MM.1S (cell line): ENCODE measurements at regions not wholly inside any gene's neighbourhood (a gene's known extent, or its start where the extent isn't known, plus 50 kb on each side); places are given as distances from the start of the nearest gene placed in this dataset.

Source experiments
- DNase-seq: peaks from one replicate; pipeline ENCODE4 v3.0.0-alpha.2; 2015
- H2AFZ ChIP-seq: fragments of 300-600 bp; sonication (generic); 2 replicates; pipeline ENCODE4 v1.6.0; 2016; ENCODE audit warnings: antibody characterized with exemption, low read length
- H3F3A ChIP-seq: fragments of 300-600 bp; sonication (generic); 2 replicates; pipeline ENCODE4 v1.6.1; 2016; ENCODE audit warnings: mild to moderate bottlenecking, antibody characterized with exemption, low read length, moderate library complexity, mixed read lengths; ENCODE audit not compliant: insufficient read depth
- H3K27ac ChIP-seq: fragments of 300-600 bp; sonication (generic); 2 replicates; pipeline ENCODE4 v1.5.1; 2016; ENCODE audit warnings: mild to moderate bottlenecking, low read length
- H3K27me3 ChIP-seq: fragments of 300-600 bp; sonication (generic); replicated peaks from 2 replicates; pipeline ENCODE4 v1.6.0; 2016; ENCODE audit warnings: low read length; ENCODE audit not compliant: insufficient read depth
- H3K36me3 ChIP-seq: fragments of 300-600 bp; sonication (generic); replicated peaks from 2 replicates; pipeline ENCODE4 v1.6.1; 2016; ENCODE audit warnings: mild to moderate bottlenecking, low read length, mixed read lengths; ENCODE audit not compliant: insufficient read depth
- H3K4me1 ChIP-seq: fragments of 300-600 bp; sonication (generic); 2 replicates; pipeline ENCODE4 v1.6.1; 2016; ENCODE audit warnings: low read length, mixed read lengths
- H3K4me2 ChIP-seq: fragments of 300-600 bp; sonication (generic); 2 replicates; pipeline ENCODE4 v1.6.0; 2016; ENCODE audit warnings: low read depth, low read length
- H3K4me3 ChIP-seq: fragments of 300-600 bp; sonication (generic); 2 replicates; pipeline ENCODE4 v1.5.1; 2016; ENCODE audit warnings: low read length, mixed read lengths
- H3K79me2 ChIP-seq: fragments of 300-600 bp; sonication (generic); 2 replicates; pipeline ENCODE4 v1.6.1; 2016; ENCODE audit warnings: mixed run types, low read length, mixed read lengths
- H3K9ac ChIP-seq: fragments of 300-600 bp; sonication (generic); 2 replicates; pipeline ENCODE4 v1.6.1; 2016; ENCODE audit warnings: low read length, mixed read lengths
- H3K9me2 ChIP-seq: fragments of 300-600 bp; sonication (generic); replicated peaks from 2 replicates; pipeline ENCODE4 v1.6.1; 2016; ENCODE audit warnings: mild to moderate bottlenecking, low read length, mixed read lengths; ENCODE audit not compliant: insufficient read depth
- H3K9me3 ChIP-seq: fragments of 300-600 bp; sonication (generic); replicated peaks from 2 replicates; pipeline ENCODE4 v1.6.1; 2016; ENCODE audit warnings: mild to moderate bottlenecking, low read length, mixed read lengths; ENCODE audit not compliant: insufficient read depth
- H4K20me1 ChIP-seq: fragments of 300-600 bp; sonication (generic); 2 replicates; pipeline ENCODE4 v1.6.1; 2016; ENCODE audit warnings: mild to moderate bottlenecking, low read length, moderate library complexity, mixed read lengths; ENCODE audit not compliant: insufficient read depth
- EZH2 ChIP-seq: fragments of 300-600 bp; sonication (generic); optimal IDR thresholded peaks from 2 replicates; pipeline ENCODE3; 2017; ENCODE audit warnings: low read depth, mild to moderate bottlenecking, antibody characterized with exemption, low read length, mixed read lengths
- EZH2phosphoT487 ChIP-seq: fragments of 300-600 bp; sonication (generic); IDR thresholded peaks from 2 replicates; pipeline ENCODE4 v1.6.1; 2018; ENCODE audit warnings: antibody characterized with exemption, low read length
- TF ChIP-seq, protein P1 (sequence below): fragments of 300-600 bp; sonication (generic); IDR thresholded peaks from 2 replicates; pipeline ENCODE4 v1.5.1; 2016; ENCODE audit warnings: antibody characterized with exemption, low read length, mixed read lengths

DNA sequence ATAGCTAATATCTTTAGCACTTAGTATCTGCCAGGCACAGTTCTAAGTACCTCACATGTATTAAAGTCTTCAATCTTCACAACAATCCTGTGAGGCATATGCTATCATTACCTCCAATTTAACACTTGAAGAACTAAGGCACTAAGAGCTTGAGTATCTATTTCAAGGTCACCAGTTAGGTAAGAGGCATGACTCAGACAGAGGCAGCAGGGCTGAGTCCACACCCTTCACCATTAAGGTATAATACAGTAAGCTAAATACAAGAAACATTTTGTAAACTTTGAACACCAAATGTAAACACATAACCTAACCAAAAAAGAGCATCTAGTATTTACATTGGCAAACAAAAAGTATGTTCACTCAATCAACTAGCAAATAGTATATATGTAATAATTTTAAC lies 1410.9 kb downstream of the PCDH18 start:
- Histone ChIP-seq H4K20me1 (no peaks in the 10 kb centered on the region), H3K27ac (no peak overlapping the region), H3K9me2 (no peaks in the 10 kb centered on the region), H3K4me2 (no peak overlapping the region), H3K4me1 (no peaks in the 10 kb centered on the region), H3K79me2 (no peaks in the 10 kb centered on the region), H2AFZ (no peak overlapping the region), H3K36me3 (no peaks in the 10 kb centered on the region), H3K4me3 (no peak overlapping the region), H3K27me3 (no peaks in the 10 kb centered on the region), H3K9me3 (no peaks in the 10 kb centered on the region), H3F3A (no peaks in the 10 kb centered on the region), H3K9ac (no peak overlapping the region)
- no peak for DNase-seq
- TF ChIP-seq EZH2: no peak
- TF ChIP-seq, protein P1, sequence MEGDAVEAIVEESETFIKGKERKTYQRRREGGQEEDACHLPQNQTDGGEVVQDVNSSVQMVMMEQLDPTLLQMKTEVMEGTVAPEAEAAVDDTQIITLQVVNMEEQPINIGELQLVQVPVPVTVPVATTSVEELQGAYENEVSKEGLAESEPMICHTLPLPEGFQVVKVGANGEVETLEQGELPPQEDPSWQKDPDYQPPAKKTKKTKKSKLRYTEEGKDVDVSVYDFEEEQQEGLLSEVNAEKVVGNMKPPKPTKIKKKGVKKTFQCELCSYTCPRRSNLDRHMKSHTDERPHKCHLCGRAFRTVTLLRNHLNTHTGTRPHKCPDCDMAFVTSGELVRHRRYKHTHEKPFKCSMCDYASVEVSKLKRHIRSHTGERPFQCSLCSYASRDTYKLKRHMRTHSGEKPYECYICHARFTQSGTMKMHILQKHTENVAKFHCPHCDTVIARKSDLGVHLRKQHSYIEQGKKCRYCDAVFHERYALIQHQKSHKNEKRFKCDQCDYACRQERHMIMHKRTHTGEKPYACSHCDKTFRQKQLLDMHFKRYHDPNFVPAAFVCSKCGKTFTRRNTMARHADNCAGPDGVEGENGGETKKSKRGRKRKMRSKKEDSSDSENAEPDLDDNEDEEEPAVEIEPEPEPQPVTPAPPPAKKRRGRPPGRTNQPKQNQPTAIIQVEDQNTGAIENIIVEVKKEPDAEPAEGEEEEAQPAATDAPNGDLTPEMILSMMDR: no peak
- no peak for TF ChIP-seq EZH2phosphoT487

DNA sequence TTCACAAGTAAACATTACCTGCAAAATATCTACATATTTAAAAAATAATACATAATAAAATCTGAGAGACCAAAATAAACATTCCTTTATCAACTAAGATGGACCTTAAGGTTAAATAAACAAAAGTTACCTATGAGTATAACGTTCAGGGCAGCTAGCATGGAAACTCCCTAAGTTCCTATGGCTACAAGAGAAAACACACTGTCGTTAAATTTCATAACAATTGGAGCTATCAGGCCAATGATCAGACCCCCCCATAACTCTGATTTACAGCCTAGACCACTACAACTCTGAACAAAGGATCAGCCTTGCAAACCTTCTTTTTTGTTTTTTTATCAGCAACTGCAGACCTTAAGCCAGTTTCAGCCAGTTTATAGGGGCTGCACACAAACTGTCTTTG lies 1418.4 kb downstream of the PCDH18 start:
- Histone ChIP-seq H3K4me1 (no peaks in the 10 kb centered on the region), H3K4me3 (no peak overlapping the region), H3K27ac (no peak overlapping the region), H3K27me3 (no peaks in the 10 kb centered on the region), H3F3A (no peaks in the 10 kb centered on the region), H4K20me1 (no peaks in the 10 kb centered on the region), H3K9me2 (no peaks in the 10 kb centered on the region), H3K4me2 (no peak overlapping the region), H3K9me3 (no peaks in the 10 kb centered on the region), H3K79me2 (no peaks in the 10 kb centered on the region), H3K9ac (no peak overlapping the region), H2AFZ (no peak overlapping the region), H3K36me3 (no peaks in the 10 kb centered on the region)
- no peak for DNase-seq
- TF ChIP-seq, protein P1: no peak
- no peak for TF ChIP-seq EZH2phosphoT487
- TF ChIP-seq EZH2: no peak

GRCh38 chr4:136112116-136112515 lies 1420.2 kb downstream of the PCDH18 start:
- Histone ChIP-seq H4K20me1 (no peaks in the 10 kb centered on the region), H3F3A (no peaks in the 10 kb centered on the region), H3K4me2 (no peak overlapping the region), H3K36me3 (no peaks in the 10 kb centered on the region), H3K9me2 (no peaks in the 10 kb centered on the region), H3K9ac (no peak overlapping the region), H3K79me2 (no peaks in the 10 kb centered on the region), H3K27me3 (no peaks in the 10 kb centered on the region), H3K4me1 (no peaks in the 10 kb centered on the region), H2AFZ (no peak overlapping the region), H3K27ac (no peak overlapping the region), H3K9me3 (no peaks in the 10 kb centered on the region), H3K4me3 (no peak overlapping the region)
- TF ChIP-seq EZH2: no peak
- no peak for DNase-seq

- H3K9ac ChIP-seq: no peak overlapping the region
- H2AFZ ChIP-seq: no peak overlapping the region
- H3F3A ChIP-seq: no peaks in the 10 kb centered on the region
- H3K79me2 ChIP-seq: no peaks in the 10 kb centered on the region
- no peaks in the 10 kb centered on the region for H3K27me3 ChIP-seq
- TF ChIP-seq EZH2 (no peak), EZH2phosphoT487 (no peak)
- TF ChIP-seq, protein P1: no peak
- no peak overlapping the region for H3K27ac ChIP-seq
- no peaks in the 10 kb centered on the region for H3K4me1 ChIP-seq
- no peaks in the 10 kb centered on the region for H3K9me2 ChIP-seq
- no peaks in the 10 kb centered on the region for H4K20me1 ChIP-seq
- no peak for DNase-seq
- H3K4me3 ChIP-seq: no peak overlapping the region
- no peaks in the 10 kb centered on the region for H3K9me3 ChIP-seq
- no peak overlapping the region for H3K4me2 ChIP-seq
- H3K36me3 ChIP-seq: no peaks in the 10 kb centered on the region
These were observed 1425.5 kb downstream of the PCDH18 start for GRCh38 chr4:136106753-136107152.
